Prostate gland (tissue), 2 donors: ENCODE measurements at regions not wholly inside any gene's neighbourhood (a gene's known extent, or its start where the extent isn't known, plus 50 kb on each side); places are given as distances from the start of the nearest gene placed in this dataset.

Experiments used
- DNase-seq: peaks from one replicate; pipeline ENCODE4 v3.0.0-alpha.2; 2019; ENCODE audit warnings: low spot score
- H3K27ac ChIP-seq, 2 donors: fragments of 200-600 bp; sonication (generic); 2 replicates each; pipeline ENCODE4 v1.5.1; 2017 to 2019
- H3K27me3 ChIP-seq: fragments of 200-600 bp; sonication (generic); replicated peaks from 2 replicates; pipeline ENCODE4 v1.5.1; 2019; ENCODE audit not compliant: insufficient read depth
- H3K36me3 ChIP-seq, 2 donors: fragments of 200-600 bp; sonication (generic); 1 replicate in 1 of 2; 2 replicates in 1 of 2; pipeline versions ENCODE4 v1.5.1 to v1.8.1; 2017 to 2019
- H3K4me1 ChIP-seq: fragments of 200-600 bp; sonication (generic); replicated peaks from 2 replicates; pipeline ENCODE4 v1.5.1; 2019
- H3K4me3 ChIP-seq, 2 donors: fragments of 200-600 bp; sonication (generic); 2 replicates each; pipeline ENCODE4 v1.5.1; 2017 to 2019
- H3K9me3 ChIP-seq: fragments of 200-600 bp; sonication (generic); 2 replicates; pipeline ENCODE4 v1.5.1; 2017
- POLR2A ChIP-seq: fragments of 450-650 bp; IDR thresholded peaks from one replicate; pipeline ENCODE4 v1.6.1; 2016; ENCODE audit warnings: antibody characterized with exemption, mild to moderate bottlenecking
- POLR2AphosphoS5 ChIP-seq: sonication (generic); formaldehyde crosslinking; IDR thresholded peaks from one replicate; pipeline ENCODE4 v1.6.1; 2017; ENCODE audit warnings: antibody characterized with exemption
- WGBS: methylation state at CpG from one replicate; pipeline ENCODE4 v1.1.5; 2018; 5-methylcytosine and 5-hydroxymethylcytosine counted together
- intact Hi-C: fragments of 100-400 bp; cut with DNase I; formaldehyde crosslinking; loops from one replicate; pipeline ENCODE4 v1.14.2; 2022
- TF ChIP-seq, protein P1 (sequence below), 4 experiments: fragments of 200-600 bp in 2 of 4; fragments of 450-650 bp in 2 of 4; sonication (generic) in 2 of 4; IDR thresholded peaks; 1 replicate in 3 of 4; 2 replicates in 1 of 4; pipeline ENCODE4 v1.5.1; 2016 to 2019; ENCODE audit warnings: antibody characterized with exemption in 4 of 4, mild to moderate bottlenecking in 2 of 4, moderate library complexity in 2 of 4

DNA sequence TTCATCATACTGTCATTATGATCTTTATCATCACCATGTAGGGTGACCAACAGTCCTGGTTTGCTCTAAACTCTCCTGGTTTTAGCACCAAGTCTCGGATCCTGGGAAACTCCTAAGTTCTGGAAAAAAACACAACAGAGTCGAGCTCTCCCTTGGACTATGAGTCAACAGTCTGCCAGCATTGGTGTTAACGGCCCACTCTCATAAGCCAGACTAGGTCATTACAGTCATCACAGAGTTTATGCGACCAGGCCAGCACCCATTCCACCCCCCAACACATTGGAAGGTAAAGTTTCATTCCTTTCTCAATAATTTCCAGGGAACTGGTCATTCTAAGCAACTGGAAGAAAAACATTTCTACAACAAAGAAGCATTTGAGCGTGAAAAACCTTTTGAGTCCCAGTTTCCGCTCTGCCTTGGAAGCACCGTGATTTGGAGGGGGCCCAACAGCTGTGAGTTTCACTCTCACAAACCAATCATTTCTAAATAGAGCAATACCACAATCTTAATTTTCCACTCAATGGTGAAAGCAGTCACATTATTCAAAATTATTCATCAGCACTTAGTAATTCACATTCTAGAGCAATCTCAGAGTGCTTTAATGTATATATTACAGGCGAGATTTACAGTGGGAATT, 445.0 kb downstream of the CDH26 start:
- Histone ChIP-seq H3K4me3 (no peak overlapping the region), H3K27me3 (no peaks in the 10 kb centered on the region), H3K36me3 (no peaks in the 10 kb centered on the region), H3K9me3 (no peaks in the 10 kb centered on the region), H3K4me1 (no peaks in the 10 kb centered on the region), H3K27ac (no peak overlapping the region)
- intact Hi-C loops: no loop called here
- TF ChIP-seq POLR2A (no peak), POLR2AphosphoS5 (no peak)
- TF ChIP-seq, protein P1, sequence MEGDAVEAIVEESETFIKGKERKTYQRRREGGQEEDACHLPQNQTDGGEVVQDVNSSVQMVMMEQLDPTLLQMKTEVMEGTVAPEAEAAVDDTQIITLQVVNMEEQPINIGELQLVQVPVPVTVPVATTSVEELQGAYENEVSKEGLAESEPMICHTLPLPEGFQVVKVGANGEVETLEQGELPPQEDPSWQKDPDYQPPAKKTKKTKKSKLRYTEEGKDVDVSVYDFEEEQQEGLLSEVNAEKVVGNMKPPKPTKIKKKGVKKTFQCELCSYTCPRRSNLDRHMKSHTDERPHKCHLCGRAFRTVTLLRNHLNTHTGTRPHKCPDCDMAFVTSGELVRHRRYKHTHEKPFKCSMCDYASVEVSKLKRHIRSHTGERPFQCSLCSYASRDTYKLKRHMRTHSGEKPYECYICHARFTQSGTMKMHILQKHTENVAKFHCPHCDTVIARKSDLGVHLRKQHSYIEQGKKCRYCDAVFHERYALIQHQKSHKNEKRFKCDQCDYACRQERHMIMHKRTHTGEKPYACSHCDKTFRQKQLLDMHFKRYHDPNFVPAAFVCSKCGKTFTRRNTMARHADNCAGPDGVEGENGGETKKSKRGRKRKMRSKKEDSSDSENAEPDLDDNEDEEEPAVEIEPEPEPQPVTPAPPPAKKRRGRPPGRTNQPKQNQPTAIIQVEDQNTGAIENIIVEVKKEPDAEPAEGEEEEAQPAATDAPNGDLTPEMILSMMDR (IDR thresholded peaks at IDR 0.05): no peak
- DNase-seq: no peak
- WGBS: 75% methylated on average over 8 of the region's 8 CpGs

DNA sequence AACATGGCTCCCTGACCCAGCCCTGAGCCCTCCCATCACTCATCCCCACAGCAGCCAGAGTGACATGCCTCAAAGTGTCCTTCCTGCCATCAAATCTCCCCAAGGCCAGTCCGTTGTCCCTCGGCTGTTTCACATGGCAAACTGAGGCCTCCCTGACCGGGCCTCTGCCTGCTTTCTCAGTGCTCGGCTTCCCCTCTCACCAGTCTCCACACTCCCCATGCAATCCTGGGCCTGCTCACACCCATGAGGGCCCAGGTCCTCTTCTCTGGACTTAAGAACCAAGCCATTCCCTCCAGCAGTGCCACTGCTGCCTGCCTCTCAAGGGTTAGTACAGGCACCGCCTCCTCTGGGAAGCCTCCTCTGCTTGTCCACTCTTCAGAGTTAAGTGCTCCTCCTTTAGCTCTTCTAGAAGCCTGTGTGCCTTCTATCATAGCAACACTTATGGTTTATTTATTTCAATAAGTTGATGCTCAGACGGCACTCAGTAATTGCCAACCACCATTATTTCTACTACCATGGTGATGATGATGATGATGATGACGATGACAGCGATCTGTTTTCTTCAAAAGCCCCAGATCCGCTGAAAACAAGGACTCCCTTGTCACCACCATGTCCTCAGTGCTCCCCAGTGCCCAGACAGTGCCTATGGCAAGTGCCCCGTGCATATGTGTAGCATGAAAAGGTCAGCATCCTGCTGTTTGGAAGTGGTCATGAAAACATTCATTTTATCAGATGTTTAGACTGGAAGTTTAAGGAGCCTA, 449.0 kb downstream of the CDH26 start:
- Histone ChIP-seq H3K27ac (no peak overlapping the region), H3K9me3 (no peaks in the 10 kb centered on the region), H3K4me3 (no peak overlapping the region), H3K36me3 (no peaks in the 10 kb centered on the region), H3K27me3 (no peaks in the 10 kb centered on the region), H3K4me1 (no peaks in the 10 kb centered on the region)
- TF ChIP-seq POLR2AphosphoS5: no peak
- no peak for DNase-seq
- WGBS: 81% methylated on average over 10 of the region's 10 CpGs
- intact Hi-C loops: no loop called here

DNA sequence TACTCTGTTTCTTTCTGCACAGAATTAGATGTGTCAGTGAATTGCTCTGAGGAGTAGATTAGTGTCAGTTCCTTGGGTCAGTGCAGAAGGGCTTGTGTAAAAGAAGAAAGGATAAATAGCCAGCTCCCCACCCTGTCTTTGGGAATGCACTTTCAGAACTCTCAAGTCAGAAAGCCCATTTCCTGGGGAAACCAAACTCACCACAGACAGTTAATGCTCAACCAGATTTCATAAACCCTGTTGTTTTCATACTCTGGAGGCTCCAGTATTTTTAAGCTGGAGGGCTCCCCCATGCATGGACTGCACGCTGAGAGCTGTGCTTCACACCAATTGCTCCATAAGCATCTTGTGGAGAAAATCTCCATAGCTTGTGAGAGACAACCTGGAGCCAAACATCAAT, 449.7 kb downstream of the CDH26 start:
- Histone ChIP-seq H3K4me3 (no peak overlapping the region), H3K36me3 (no peaks in the 10 kb centered on the region), H3K9me3 (no peaks in the 10 kb centered on the region), H3K4me1 (no peaks in the 10 kb centered on the region), H3K27me3 (no peaks in the 10 kb centered on the region), H3K27ac (no peak overlapping the region)
- TF ChIP-seq, protein P1 (IDR thresholded peaks at IDR 0.05): no peak
- TF ChIP-seq POLR2A: no peak
- no peak for TF ChIP-seq POLR2AphosphoS5
- intact Hi-C loops: no loop called here
- no peak for DNase-seq
- 94% methylated on average over 1 of the region's 1 CpG for WGBS

DNA sequence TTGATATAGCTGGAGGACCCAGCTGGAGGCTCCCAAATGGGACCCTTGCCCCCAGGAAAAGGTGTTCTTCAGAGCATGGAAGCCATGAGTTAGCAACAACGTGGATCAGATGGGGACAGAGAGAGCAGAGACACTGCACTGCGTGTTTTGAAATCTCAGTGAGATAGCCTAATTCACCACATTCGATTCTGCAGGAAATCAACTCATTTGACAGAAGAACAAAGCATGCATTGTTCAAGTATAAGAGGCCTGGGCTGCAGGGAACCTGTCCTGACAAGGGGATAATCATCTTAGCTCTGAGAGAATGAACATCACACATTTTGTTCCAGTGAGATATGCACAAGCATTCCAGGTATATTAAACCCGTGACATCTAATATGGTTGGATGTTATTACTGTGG, 450.2 kb downstream of the CDH26 start:
- H3K27ac ChIP-seq: no peak overlapping the region
- no peaks in the 10 kb centered on the region for H3K9me3 ChIP-seq
- DNase-seq: no peak
- H3K27me3 ChIP-seq: no peaks in the 10 kb centered on the region
- H3K4me3 ChIP-seq: no peak overlapping the region
- WGBS: 38% methylated on average over 4 of the region's 4 CpGs
- intact Hi-C loops: no loop called here
- H3K4me1 ChIP-seq: no peaks in the 10 kb centered on the region
- TF ChIP-seq, protein P1 (IDR thresholded peaks at IDR 0.05): no peak
- TF ChIP-seq POLR2AphosphoS5: no peak
- no peak for TF ChIP-seq POLR2A
- H3K36me3 ChIP-seq: no peaks in the 10 kb centered on the region

GRCh38 chr20:60410618-60411264, 452.5 kb downstream of the CDH26 start:
- no peaks in the 10 kb centered on the region for H3K4me1 ChIP-seq
- 82% methylated on average over 7 of the region's 7 CpGs for WGBS
- H3K27me3 ChIP-seq: no peaks in the 10 kb centered on the region
- H3K27ac ChIP-seq: no peak overlapping the region
- no peaks in the 10 kb centered on the region for H3K9me3 ChIP-seq
- TF ChIP-seq POLR2A (no peak), POLR2AphosphoS5 (no peak)
- TF ChIP-seq, protein P1 (IDR thresholded peaks at IDR 0.05): no peak
- H3K36me3 ChIP-seq: no peaks in the 10 kb centered on the region
- intact Hi-C loops: no loop called here
- DNase-seq: no peak
- H3K4me3 ChIP-seq: no peak overlapping the region
